ENCODE measurements at regions not wholly inside any gene's neighbourhood (a gene's known extent, or its start where the extent isn't known, plus 50 kb on each side); places are given as distances from the start of the nearest gene placed in this dataset.

GRCh38 chr10:17523246-17523753, 68.9 kb upstream of the ST8SIA6 start:
- no peak for TF ChIP-seq POLR2A (IDR thresholded peaks at IDR 0.05)
- TF ChIP-seq, protein P1, sequence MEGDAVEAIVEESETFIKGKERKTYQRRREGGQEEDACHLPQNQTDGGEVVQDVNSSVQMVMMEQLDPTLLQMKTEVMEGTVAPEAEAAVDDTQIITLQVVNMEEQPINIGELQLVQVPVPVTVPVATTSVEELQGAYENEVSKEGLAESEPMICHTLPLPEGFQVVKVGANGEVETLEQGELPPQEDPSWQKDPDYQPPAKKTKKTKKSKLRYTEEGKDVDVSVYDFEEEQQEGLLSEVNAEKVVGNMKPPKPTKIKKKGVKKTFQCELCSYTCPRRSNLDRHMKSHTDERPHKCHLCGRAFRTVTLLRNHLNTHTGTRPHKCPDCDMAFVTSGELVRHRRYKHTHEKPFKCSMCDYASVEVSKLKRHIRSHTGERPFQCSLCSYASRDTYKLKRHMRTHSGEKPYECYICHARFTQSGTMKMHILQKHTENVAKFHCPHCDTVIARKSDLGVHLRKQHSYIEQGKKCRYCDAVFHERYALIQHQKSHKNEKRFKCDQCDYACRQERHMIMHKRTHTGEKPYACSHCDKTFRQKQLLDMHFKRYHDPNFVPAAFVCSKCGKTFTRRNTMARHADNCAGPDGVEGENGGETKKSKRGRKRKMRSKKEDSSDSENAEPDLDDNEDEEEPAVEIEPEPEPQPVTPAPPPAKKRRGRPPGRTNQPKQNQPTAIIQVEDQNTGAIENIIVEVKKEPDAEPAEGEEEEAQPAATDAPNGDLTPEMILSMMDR (IDR thresholded peaks at IDR 0.05): no peak

All from Peyer's patch (tissue), 4 donors.